ENCODE measurements at regions not wholly inside any gene's neighbourhood (a gene's known extent, or its start where the extent isn't known, plus 50 kb on each side); places are given as distances from the start of the nearest gene placed in this dataset.
"Not testable (repeated sequence)": the region's sequence is repeated elsewhere in the genome, so short reads cannot be mapped to it uniquely, and the experiment has no call there.

DNA sequence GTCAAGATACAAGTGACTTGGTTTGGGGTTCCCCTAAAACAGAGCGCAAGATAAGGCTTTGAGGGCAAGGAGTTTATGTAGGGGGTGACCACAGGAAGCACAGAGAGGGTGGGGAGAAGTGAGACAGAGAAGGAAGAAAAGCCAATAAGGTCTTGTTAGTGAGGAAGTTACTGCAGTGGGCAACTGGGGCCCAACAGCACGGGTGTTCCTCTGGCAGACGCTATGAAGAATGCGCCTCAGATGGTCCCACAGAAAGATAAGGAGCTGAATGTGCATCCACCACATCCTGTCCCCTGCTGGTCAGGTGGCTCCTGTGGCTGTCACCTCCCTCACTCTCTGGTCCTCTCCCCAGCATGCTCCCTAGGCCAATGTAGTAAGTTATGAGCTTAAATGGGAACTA lies 333.5 kb downstream of the TSHZ3 start:
- no peak for DNase-seq

DNA sequence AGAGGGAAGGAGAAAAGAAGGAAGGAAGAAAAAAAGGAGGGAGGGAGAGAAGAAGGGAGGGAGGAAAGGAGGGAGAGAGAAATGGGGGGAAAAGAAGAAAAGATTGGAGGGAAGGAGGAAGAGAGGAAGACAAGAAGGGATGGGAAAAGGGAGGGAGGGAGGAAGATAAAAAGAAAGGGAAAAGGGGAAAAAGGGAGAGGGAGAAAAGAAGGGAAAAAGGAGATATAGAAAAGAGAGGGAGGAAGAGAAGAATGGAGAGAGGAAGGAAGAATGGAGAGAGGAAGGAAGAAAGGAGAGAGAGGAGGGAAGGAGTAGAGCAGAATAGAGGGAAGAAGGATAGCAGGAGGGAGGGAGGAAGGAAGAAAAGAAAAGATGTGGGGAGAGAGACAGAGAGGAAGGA lies 334.6 kb downstream of the TSHZ3 start:
- no peak for DNase-seq

DNA sequence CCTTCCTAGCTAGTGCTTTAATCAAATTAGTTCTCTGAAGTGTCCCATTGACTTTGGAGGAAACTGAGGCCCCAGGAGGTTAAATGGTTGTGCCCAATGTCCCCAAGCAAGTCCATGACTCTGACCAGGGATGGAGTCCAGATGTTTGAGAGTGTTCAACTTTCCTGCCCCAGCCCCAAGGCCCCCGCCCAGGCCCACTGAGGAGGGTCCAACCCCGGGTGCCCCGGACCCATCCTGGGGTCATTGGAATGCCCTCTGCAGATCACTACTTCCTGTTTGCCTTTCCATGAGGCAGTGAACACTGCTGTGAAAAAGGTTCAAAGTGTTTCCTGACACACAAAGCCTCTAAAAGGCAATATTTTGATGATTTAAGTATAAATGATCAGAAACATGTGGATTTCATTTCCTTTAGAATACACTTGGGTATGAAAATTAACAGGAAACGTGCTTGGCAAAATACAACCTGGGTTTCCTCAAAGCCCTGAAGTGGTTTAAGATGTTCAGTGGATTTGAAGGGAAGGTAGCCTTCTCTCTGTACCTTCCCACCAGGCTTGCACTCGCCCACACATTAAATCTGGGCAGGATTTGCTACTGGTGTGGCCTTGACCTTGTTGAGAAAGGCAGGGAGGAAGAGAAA lies 335.7 kb downstream of the TSHZ3 start:
- DNase-seq: no peak

DNA sequence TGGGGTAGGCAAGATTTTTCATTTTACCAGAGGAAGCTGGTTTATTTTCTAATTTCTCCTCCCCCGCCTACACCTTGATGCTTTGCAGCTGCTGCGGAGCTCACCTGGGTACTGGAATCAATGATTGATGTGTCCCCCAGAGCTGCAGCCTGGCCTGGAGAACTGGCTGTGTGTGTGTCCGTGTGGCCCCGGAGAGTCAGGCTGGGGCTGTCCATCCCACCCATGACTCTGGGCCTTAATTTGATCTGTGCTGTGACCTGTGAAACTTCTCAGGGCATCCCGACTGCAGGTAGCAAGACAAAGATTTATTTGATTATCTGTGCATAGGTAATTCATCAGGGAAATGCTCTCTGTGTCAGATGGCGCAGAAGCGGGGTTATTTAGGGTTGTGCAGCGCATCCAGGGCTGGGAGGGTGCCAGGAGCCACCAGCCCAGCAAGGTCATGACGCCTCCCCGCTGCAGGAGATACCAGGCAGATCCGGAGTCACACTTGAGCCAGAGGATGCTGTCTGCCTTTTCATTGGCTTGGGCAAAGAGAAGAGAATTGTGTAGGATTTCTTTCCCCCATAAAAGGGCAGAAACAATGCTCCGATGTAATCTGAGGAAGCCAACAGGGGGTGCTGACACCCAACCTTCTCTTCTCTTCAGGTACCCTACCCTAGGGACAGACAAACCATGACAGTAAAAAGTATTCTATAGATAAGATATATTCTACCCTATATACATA lies 346.6 kb downstream of the TSHZ3 start:
- DNase-seq: no peak

DNA sequence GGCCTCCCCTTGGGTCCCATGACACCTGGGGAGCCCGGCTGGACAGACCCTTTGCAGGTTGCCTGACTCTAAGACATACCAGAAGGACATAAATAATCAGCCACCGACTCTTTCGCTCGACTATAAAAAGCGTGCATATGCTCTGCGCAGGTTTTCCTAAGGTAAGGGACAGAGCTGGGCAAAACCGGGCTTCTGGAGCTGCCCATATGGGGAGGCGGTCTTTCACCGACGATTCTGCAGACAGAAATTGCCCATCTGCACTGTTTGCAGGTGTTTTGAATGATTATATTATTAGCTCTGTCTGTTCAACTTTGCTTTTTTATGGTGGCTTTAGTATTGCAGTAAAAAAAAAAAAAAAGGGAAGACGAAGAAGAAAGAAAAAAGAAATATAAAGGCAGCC lies 347.2 kb downstream of the TSHZ3 start:
- DNase-seq: no peak

DNA sequence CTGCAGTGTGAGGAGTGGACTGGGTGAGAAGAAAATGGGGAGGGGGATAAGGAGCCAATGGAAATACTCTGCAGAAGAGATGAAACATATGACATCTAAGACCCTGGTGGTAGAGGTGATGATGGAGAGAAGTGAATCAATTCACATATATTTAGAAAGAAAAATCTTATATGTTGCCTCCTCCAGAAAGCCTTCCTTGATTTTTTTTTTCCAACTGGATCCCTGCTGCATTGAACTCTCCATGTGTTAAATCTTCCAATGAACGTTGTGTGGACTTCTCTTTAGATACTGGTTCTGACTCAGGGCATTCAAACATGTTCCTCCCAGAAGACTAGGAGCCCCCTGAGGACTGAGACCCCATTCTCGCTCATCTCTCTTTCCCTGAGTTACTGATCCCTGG lies 348.3 kb downstream of the TSHZ3 start:
- no peak for DNase-seq

DNA sequence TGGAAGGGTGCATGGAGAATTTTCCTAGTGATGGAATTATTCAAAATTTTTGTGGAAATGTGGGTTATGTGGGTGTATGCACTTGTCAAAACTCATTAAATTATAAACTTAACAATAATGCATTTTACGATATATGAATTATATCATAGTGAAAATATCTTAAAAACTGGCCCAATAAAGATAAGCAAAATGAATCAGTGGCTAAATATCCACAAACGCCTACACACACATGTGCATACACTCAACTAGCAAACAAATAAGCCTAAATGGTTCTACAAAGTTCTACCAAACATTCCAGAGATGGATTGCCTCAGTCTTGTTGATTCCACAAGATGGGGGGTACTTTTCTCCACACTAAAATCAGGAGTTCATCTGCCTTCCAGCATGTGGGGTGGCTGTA lies 349.5 kb downstream of the TSHZ3 start:
- DNase-seq: no peak

DNA sequence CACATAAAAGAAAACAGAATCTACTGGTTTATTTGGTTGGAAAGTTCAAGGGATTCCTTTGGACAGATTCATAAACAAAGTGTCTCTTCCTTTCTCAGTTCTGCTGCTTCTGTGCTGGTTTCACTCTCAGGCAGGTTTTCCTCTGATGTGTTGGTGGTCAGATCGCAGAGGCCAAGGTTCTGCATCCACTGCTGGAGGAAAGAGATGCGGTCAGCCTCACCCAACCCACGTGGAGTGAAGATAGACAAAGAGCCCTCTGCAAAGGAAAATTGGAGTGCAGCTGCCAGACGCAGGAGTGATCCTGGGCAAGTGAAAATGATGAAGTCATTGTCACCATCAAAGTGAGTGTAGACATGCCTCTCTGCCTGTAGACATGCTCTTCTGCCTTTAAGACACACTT lies 352.0 kb downstream of the TSHZ3 start:
- DNase-seq: no peak

DNA sequence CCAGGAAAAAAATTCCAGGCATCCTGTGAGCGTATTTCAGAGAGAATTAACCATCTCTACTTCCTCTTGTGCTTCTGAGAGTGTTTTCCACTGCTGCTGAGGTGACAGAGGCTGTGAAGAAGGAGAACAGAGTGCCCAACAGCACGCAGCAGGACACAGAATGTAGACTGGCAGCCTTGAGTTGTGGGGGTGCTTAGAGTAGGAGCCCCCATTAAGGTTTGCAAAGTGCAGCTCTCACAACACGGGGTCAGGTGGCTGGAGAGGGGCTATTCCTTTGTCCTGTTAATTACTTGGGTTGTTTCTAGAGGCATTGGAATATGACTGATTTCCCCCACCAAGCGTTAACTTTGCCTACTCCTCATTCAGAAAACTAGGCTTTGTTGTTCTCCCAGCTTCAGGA lies 370.6 kb downstream of the TSHZ3 start:
- no peak for DNase-seq

DNA sequence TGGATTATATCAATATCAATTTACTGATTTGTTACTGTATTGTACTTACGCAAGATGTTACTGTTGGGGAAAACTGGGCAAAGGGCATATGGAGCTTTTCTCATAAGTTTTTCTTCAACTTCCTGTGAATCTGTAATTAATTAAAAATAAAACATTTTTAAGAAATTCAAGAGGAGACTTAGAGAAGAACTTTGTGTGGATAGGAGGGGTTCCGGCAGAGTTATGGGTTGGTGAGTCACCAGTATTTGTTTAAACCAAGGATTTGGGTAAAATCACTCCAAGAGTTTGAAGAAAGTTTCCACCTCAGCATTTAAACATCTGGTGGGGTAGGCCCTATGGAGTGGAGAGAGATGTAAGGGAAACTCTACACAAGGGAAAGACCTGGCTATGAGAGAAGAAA lies 379.6 kb downstream of the TSHZ3 start:
- no peak for DNase-seq

DNA sequence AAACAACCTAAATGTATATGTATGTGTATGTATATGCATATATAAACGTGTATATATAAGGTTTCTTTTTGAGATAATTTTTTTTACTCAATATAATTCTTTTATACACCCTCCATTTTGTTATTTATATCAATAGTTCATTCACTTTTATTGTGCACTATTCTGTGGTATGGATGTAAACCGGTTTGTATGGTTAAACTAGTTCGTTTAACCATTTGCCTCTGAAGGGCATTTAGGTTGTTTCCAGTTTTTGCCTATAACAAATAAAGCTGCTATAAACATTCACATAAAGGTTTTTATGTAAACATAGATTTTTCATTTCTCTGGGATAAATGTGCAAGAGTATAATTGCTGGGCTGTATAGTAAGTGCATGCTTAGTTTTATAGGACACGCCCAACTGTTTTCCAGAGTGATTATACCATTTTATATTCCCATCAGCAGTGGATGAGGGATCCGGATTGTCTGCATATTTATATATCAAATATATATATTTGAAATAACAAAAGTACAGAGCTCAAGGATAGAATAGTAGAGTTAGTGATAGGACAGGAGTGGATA lies 380.3 kb downstream of the TSHZ3 start:
- DNase-seq: no peak

DNA sequence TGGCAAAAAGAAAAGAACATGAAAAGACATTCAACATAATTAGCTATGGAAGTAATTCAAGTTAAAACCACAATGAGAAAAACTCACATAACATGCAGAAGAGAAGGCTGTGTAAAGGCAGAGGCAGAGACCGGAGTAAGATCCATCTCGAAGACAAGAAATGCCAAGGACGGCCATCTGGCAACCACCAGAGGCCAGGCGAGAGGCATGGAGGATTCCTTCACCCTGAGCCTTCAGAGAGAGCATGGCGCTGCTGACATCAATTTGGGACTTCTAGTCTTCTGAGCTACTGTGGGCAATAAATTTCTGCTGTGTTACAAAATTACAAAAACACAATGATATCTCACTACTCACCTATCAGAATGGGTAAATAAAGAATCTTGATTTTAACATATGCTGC lies 381.0 kb downstream of the TSHZ3 start:
- no peak for DNase-seq

DNA sequence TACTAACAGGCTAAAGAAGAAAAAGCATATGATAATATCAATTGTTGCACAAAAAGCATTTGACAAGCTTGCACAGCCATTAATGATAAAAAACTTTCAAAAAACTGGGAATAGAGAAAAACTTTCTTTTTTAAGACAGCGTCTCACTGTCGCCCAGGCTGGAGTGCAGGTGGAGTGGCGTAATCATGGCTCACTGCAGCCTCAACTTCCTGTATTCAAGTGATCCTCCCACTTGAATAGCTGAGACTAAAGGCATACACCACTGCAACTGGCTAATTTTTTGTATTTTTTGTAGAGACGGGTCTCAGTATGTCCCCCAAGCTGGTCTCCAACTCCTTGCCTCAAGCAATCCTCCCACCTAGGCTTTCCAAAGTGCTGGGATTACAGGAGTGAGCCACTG lies 382.8 kb downstream of the TSHZ3 start:
- DNase-seq: no peak

DNA sequence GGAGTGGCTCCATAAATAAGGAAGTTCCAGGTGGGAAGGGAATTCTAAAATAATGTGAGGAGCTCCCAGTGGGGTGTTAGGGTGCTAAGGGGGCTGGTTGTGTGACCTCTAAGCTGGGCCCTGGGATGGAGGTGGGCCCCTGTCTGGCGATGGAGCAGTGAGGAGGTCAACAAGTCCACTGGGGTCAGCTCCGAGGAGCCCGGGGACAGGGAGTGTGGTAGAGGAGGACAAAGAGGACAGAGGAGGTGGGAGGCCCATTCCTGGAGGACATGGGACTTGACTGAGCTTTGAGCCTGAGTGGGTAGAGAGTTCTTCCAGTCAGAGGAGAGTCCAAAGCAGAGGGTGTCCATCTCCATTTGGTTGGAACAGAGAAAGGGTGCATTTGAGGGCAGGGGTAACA lies 390.2 kb downstream of the TSHZ3 start:
- no peak for DNase-seq

DNA sequence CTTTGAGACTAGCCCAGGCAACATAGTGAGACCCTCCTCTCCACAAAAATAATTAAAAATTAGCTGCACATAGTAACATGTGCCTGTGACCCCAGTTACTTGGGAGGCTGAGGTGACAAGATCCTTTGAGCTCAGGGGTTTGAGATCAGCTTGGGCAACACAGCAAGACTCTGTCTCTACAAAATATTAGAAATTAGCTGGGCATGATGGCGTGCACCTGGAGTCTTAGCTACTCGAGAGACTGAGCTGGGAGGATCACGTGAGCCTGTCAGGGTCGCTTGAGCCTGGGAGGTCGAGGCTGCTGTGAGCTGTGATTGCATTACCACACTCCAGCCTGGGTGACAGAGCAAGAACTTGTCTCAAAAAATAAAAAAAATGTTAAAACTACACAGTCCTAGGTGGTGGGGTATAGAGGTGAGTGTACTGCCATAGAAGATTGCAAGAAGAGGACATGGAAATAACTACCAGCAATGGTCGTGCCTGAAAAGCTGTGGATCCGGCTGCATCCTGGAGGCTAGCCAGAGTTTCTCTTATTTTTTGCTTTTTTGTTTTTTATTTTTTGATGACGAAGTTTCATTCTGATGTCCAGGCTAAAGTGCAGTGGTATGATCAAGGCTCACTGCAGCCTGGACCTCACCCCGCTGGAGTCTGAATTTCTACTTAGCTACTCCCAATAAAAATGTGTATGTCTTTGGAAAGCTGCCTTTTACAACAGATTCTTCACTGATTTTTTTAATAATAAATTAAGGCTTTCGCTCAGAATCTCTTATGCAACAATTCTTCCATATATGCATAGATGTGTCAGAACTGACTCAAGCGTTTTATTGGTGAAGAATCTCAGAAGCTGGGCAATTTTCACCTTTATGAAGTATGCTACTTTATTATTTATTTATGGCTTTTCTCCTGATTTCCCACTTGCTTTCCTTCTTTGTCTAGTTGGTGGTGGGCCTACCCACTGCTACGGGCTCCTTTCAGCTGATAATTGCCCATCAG lies 393.8 kb downstream of the TSHZ3 start:
- DNase-seq: no peak

DNA sequence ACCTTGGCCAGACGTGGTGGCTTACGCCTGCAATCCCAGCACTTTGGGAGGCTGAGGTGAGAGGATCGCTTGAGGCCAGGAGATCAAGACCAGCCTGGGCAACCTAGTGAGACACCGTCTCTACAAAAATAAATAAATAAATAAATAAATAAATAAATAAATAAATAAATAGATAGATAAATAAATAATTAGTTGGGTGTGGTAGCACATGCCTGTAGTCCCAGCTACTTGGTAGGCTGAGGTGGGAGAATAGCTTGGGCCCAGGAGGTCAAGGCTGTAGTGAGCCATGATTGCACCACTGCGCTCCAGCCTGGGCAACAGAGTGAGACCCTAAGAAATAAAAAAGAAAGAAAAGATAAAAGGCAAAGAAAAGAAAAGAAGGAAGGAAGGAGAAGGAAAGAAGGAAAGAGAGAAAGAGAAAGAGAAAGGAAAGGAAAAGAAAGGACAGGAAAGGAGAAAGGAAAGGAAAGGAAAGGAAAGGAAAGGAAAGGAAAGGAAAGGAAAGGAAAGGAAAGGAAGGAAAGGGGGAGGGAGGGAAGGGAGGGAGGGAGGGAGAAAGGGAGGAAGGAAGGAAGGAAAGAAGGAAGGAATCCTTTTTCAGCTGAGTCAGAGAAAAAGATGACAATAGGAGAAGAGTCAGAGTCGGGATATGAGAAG lies 404.8 kb downstream of the TSHZ3 start:
- DNase-seq: not testable (repeated sequence)

DNA sequence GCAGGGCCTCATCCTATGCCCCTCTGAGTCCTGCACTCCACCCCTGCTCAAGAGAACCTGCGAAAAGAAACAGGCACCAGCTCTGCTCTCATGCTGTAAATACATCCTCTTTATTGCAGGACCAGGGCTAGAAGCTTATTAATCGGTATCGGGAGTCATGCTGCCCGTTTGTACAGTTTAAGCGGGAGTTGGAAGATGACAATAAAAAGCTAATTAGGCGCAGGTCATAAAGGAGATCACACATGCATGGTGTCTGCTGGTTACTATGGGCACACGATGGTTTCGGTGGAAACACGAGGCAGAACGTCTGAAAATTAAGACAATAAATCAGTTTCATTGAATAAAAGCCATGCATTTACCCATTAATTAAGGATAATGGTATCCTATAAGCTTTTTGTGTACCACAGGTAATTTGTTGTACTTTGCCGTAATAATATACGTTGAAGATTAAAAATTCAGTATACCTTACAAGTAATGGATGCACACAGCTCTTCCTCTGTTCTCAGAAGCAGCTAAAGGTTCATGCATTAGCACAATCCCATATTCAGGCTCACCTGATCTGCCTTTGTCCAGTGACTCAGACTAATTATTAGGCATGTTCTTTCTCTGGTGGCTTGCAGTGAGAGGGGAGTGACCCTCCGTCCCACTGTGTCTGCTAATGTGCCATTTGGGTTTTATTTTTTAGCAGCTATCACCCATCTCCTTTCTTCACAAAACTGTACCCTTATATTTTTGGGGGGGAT lies 406.0 kb downstream of the TSHZ3 start:
- no peak for DNase-seq

DNA sequence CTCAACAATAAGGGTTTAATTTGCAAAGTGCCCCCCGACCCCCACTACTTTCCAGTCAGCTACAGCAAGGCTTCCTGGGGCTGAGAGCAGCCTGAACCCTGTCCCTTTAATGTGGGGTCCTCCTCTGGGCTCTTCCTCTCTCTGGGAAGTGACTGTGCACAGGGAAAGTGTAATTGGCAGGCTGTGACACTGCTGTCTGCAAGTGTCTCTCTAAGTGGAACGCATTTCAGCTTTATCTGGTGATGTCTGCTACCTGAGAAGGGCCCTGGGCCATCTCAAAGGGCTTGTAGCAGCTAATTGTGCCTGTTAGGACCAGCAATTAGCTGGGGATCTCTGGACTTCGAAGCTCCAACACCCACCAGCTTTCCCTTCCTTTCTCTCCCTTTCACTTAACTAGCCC lies 406.6 kb downstream of the TSHZ3 start:
- no peak for DNase-seq

DNA sequence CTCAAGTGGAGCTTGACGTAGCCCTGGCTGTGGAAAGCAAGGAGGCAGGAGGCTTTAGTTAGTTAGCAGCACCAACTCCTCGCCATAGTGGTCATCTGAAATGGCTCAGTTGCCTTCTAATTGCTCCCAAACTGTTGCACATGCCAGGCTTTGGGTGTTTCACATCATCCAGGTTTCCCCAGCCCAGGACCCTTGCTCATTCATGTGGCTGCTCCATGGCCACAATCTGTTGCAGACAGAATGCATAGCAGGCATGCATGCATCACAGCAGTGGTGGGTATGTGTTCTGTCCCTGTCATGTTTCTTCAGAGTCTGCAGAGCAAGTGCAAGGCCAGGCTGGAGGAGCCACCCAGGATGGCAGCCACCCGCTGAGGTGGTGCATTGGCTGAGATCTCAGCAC lies 407.6 kb downstream of the TSHZ3 start:
- no peak for DNase-seq

DNA sequence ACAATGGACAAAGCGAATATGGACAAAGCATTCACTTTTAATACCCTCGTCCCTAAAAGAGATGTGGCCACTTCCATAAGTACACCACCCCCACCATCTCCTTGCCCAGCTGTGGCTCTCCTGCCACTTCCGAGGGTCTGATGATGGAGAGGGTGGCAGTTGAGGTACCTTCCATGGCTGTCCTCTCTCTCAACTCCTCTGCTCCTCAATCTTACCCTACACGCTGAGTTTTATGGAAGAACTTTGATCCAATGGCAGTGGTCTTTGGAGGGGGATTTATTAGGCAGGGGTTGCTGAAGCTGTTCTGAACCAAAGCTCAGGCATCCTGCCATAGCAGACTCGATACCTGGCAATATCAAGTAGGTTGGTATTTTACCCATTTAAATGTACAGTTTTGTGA lies 413.0 kb downstream of the TSHZ3 start:
- DNase-seq: no peak

DNA sequence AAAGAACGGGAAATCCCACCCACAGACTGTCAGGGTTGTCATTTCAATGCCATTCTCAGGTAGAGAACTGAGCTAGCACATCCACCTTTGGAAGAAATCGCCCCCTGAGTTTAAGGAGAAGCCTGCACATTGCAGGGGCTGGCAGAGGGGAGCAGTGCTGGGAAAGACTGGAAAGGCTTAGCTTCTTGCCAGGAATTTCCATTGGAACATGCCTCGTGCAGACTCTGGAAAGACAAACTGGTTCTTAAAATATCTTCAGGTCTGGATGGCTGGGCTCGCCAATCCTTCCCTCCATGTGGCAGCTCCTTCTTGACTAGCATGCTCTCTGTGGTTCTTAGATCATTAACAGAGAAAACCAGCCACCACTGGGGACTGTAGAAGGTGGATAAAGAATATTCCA lies 414.1 kb downstream of the TSHZ3 start:
- no peak for DNase-seq

DNA sequence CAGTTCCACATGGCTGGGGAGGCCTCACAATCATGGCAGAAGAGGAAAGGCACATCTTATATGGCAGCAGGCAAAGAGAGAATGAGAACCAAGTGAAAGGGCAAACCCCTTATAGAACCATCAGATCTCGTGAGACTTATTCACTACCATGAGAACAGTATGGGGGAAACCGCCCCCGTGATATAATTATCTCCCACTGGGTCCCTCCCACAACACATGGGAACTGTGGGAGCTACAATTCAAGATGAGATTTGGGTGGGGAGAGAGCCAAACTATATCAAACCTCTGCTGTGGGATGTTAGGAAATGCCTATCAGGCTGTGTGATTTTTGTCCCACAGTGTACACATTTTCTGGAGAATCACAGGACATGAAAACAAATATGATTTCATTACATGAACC lies 415.8 kb downstream of the TSHZ3 start:
- not testable (repeated sequence) for DNase-seq

All from DMS79 treated with DMSO at 0.1 percent for 48 hours (cell line).